ENCODE measurements at regions not wholly inside any gene's neighbourhood (a gene's known extent, or its start where the extent isn't known, plus 50 kb on each side); places are given as distances from the start of the nearest gene placed in this dataset.

- no peak for TF ChIP-seq CTCF (IDR thresholded peaks at IDR 0.05)
- no peak for TF ChIP-seq POLR2A (IDR thresholded peaks at IDR 0.05; ENCODE audit: low read depth)
- TF ChIP-seq EP300 (IDR thresholded peaks at IDR 0.05) = no peak
- TF ChIP-seq POLR2AphosphoS5 (IDR thresholded peaks at IDR 0.05) = no peak
Observed at GRCh38 chr12:85642808-85643207, 193.4 kb downstream of the RASSF9 start.

All from esophagus muscularis mucosa (tissue), 4 donors.